ENCODE measurements at regions not wholly inside any gene's neighbourhood (a gene's known extent, or its start where the extent isn't known, plus 50 kb on each side); places are given as distances from the start of the nearest gene placed in this dataset.

- 81% methylated on average over 2 of the region's 4 CpGs for WGBS
- Histone ChIP-seq H3K4me1 (peaks cover 0 to 16% (median 15%) of the 10 kb centered on the region in 4 donors), H3K9me3 (no peaks in the 10 kb centered on the region), H3K4me3 (no peak overlapping the region), H3K27me3 (no peaks in the 10 kb centered on the region), H3K27ac (replicated peaks in 1 of 4) (no peak overlapping the region), H3K36me3 (no peaks in the 10 kb centered on the region)
- TF ChIP-seq POLR2A (IDR thresholded peaks at IDR 0.05; ENCODE audit: low read depth), result no peak
- TF ChIP-seq EP300 (IDR thresholded peaks at IDR 0.05), result no peak
- no peak for TF ChIP-seq POLR2AphosphoS5 (IDR thresholded peaks at IDR 0.05)
- no peak for DNase-seq (ENCODE audit: extremely low spot score)
- intact Hi-C loops (cut with DNase I), result no loop called here
These were observed 62.3 kb upstream of the SLC25A33 start for GRCh38 chr1:9476790-9477463.

- DNase-seq (ENCODE audit: extremely low spot score), result no peak
- Histone ChIP-seq H3K27ac (replicated peaks in 1 of 4) (no peak overlapping the region), H3K27me3 (no peaks in the 10 kb centered on the region), H3K36me3 (no peaks in the 10 kb centered on the region), H3K4me3 (no peak overlapping the region), H3K4me1 (peaks cover 0 to 10% (median 9%) of the 10 kb centered on the region in 4 donors), H3K9me3 (no peaks in the 10 kb centered on the region)
- TF ChIP-seq POLR2AphosphoS5 (IDR thresholded peaks at IDR 0.05) (no peak), EP300 (IDR thresholded peaks at IDR 0.05) (no peak), POLR2A (IDR thresholded peaks at IDR 0.05; ENCODE audit: low read depth) (no peak), CTCF (IDR thresholded peaks at IDR 0.05) (no peak)
- intact Hi-C loops (cut with DNase I), result no loop called here
- WGBS, result 92% methylated on average over 4 of the region's 4 CpGs
These were observed 61.7 kb upstream of the SLC25A33 start for GRCh38 chr1:9477535-9477934.

- H3K36me3 ChIP-seq, result no peaks in the 10 kb centered on the region
- no peak overlapping the region for H3K27ac ChIP-seq (replicated peaks in 1 of 4)
- WGBS, result 86% methylated on average over 6 of the region's 6 CpGs
- H3K27me3 ChIP-seq, result no peaks in the 10 kb centered on the region
- H3K4me3 ChIP-seq, result no peak overlapping the region
- intact Hi-C loops (cut with DNase I), result no loop called here
- H3K4me1 ChIP-seq, result peaks cover 0 to 5% (median 4%) of the 10 kb centered on the region in 4 donors
- H3K9me3 ChIP-seq, result no peaks in the 10 kb centered on the region
- no peak for DNase-seq (ENCODE audit: extremely low spot score)
- TF ChIP-seq POLR2AphosphoS5 (IDR thresholded peaks at IDR 0.05) (no peak), POLR2A (IDR thresholded peaks at IDR 0.05; ENCODE audit: low read depth) (no peak), CTCF (IDR thresholded peaks at IDR 0.05) (no peak), EP300 (IDR thresholded peaks at IDR 0.05) (no peak)
These were observed 61.2 kb upstream of the SLC25A33 start for GRCh38 chr1:9478021-9478420.

GRCh38 chr1:9481048-9481447, 58.2 kb upstream of the SLC25A33 start:
- no peak overlapping the region for H3K27ac ChIP-seq (replicated peaks in 1 of 4)
- H3K4me3 ChIP-seq, result no peak overlapping the region
- 73% methylated on average over 6 of the region's 6 CpGs for WGBS
- no peaks in the 10 kb centered on the region for H3K27me3 ChIP-seq
- TF ChIP-seq POLR2AphosphoS5 (IDR thresholded peaks at IDR 0.05) (no peak), POLR2A (IDR thresholded peaks at IDR 0.05; ENCODE audit: low read depth) (no peak), CTCF (IDR thresholded peaks at IDR 0.05) (no peak), EP300 (IDR thresholded peaks at IDR 0.05) (no peak)
- no peaks in the 10 kb centered on the region for H3K9me3 ChIP-seq
- intact Hi-C loops (cut with DNase I), result no loop called here
- H3K36me3 ChIP-seq, result no peaks in the 10 kb centered on the region
- no peaks in the 10 kb centered on the region for H3K4me1 ChIP-seq
- DNase-seq (ENCODE audit: extremely low spot score), result no peak

- no peaks in the 10 kb centered on the region for H3K27me3 ChIP-seq
- DNase-seq (ENCODE audit: extremely low spot score), result no peak
- H3K9me3 ChIP-seq, result no peaks in the 10 kb centered on the region
- no peaks in the 10 kb centered on the region for H3K4me1 ChIP-seq
- no peaks in the 10 kb centered on the region for H3K36me3 ChIP-seq
- 90% methylated on average over 8 of the region's 9 CpGs for WGBS
- intact Hi-C loops (cut with DNase I), result no loop called here
- TF ChIP-seq EP300 (IDR thresholded peaks at IDR 0.05) (no peak), CTCF (IDR thresholded peaks at IDR 0.05) (no peak), POLR2AphosphoS5 (IDR thresholded peaks at IDR 0.05) (no peak)
- H3K4me3 ChIP-seq, result no peak overlapping the region
- H3K27ac ChIP-seq (replicated peaks in 1 of 4), result no peak overlapping the region
These were observed 56.9 kb upstream of the SLC25A33 start for GRCh38 chr1:9482403-9482802.

Data from esophagus muscularis mucosa (tissue), 4 donors.